ENCODE measurements at regions not wholly inside any gene's neighbourhood (a gene's known extent, or its start where the extent isn't known, plus 50 kb on each side); places are given as distances from the start of the nearest gene placed in this dataset.
"Not testable (repeated sequence)": the region's sequence is repeated elsewhere in the genome, so short reads cannot be mapped to it uniquely, and the experiment has no call there.

- not testable (repeated sequence) for H3K36me3 Mint-ChIP-seq; H3K27me3 Mint-ChIP-seq; H3K4me3 Mint-ChIP-seq; H3K27me3 ChIP-seq (ENCODE audit: control insufficient read depth, insufficient read depth, low read length); ATAC-seq (ENCODE audit: low read depth in 2 of 2); DNase-seq; H3K4me1 Mint-ChIP-seq; H3K4me1 ChIP-seq (ENCODE audit: control insufficient read depth, insufficient read depth, low read length, poor library complexity, severe bottlenecking); H3K27ac Mint-ChIP-seq; H3K27ac ChIP-seq (ENCODE audit: insufficient read depth, low read length, poor library complexity, severe bottlenecking); H3K9me3 Mint-ChIP-seq; H3K9me3 ChIP-seq (ENCODE audit: control insufficient read depth in 2 of 2, low read length in 2 of 2); H3K4me3 ChIP-seq (ENCODE audit: low read depth, low read length); H3K36me3 ChIP-seq (ENCODE audit: control insufficient read depth, insufficient read depth, low read length)
Observed at GRCh38 chr15:20279056-20279455, 262.5 kb downstream of the GOLGA6L6 start.

GRCh38 chr15:20278376-20278775, 263.2 kb downstream of the GOLGA6L6 start:
- H3K36me3 ChIP-seq (ENCODE audit: control insufficient read depth, insufficient read depth, low read length); H3K27me3 Mint-ChIP-seq; DNase-seq; H3K27ac Mint-ChIP-seq; H3K4me1 Mint-ChIP-seq; H3K27me3 ChIP-seq (ENCODE audit: control insufficient read depth, insufficient read depth, low read length); H3K4me3 Mint-ChIP-seq; H3K9me3 ChIP-seq (ENCODE audit: control insufficient read depth in 2 of 2, low read length in 2 of 2); H3K4me1 ChIP-seq (ENCODE audit: control insufficient read depth, insufficient read depth, low read length, poor library complexity, severe bottlenecking); ATAC-seq (ENCODE audit: low read depth in 2 of 2); H3K36me3 Mint-ChIP-seq; H3K27ac ChIP-seq (ENCODE audit: insufficient read depth, low read length, poor library complexity, severe bottlenecking); H3K4me3 ChIP-seq (ENCODE audit: low read depth, low read length); H3K9me3 Mint-ChIP-seq: not testable (repeated sequence)

GRCh38 chr15:20277451-20277850, 264.1 kb downstream of the GOLGA6L6 start:
- not testable (repeated sequence) for H3K27me3 ChIP-seq (ENCODE audit: control insufficient read depth, insufficient read depth, low read length); H3K27ac ChIP-seq (ENCODE audit: insufficient read depth, low read length, poor library complexity, severe bottlenecking); H3K4me3 Mint-ChIP-seq; H3K36me3 Mint-ChIP-seq; H3K36me3 ChIP-seq (ENCODE audit: control insufficient read depth, insufficient read depth, low read length); H3K27me3 Mint-ChIP-seq; H3K27ac Mint-ChIP-seq; H3K4me1 Mint-ChIP-seq; DNase-seq; ATAC-seq (ENCODE audit: low read depth in 2 of 2); H3K4me1 ChIP-seq (ENCODE audit: control insufficient read depth, insufficient read depth, low read length, poor library complexity, severe bottlenecking); H3K9me3 Mint-ChIP-seq; H3K9me3 ChIP-seq (ENCODE audit: control insufficient read depth in 2 of 2, low read length in 2 of 2); H3K4me3 ChIP-seq (ENCODE audit: low read depth, low read length)

GRCh38 chr15:20276312-20277114, 265.1 kb downstream of the GOLGA6L6 start:
- not testable (repeated sequence) for H3K36me3 ChIP-seq (ENCODE audit: control insufficient read depth, insufficient read depth, low read length); H3K4me3 Mint-ChIP-seq; H3K27me3 ChIP-seq (ENCODE audit: control insufficient read depth, insufficient read depth, low read length); DNase-seq; H3K4me3 ChIP-seq (ENCODE audit: low read depth, low read length); H3K9me3 ChIP-seq (ENCODE audit: control insufficient read depth in 2 of 2, low read length in 2 of 2); H3K36me3 Mint-ChIP-seq; H3K27me3 Mint-ChIP-seq; H3K27ac ChIP-seq (ENCODE audit: insufficient read depth, low read length, poor library complexity, severe bottlenecking); H3K9me3 Mint-ChIP-seq; H3K4me1 Mint-ChIP-seq; H3K27ac Mint-ChIP-seq; ATAC-seq (ENCODE audit: low read depth in 2 of 2); H3K4me1 ChIP-seq (ENCODE audit: control insufficient read depth, insufficient read depth, low read length, poor library complexity, severe bottlenecking)

- not testable (repeated sequence) for H3K27me3 Mint-ChIP-seq; H3K4me1 Mint-ChIP-seq; H3K27ac ChIP-seq (ENCODE audit: insufficient read depth, low read length, poor library complexity, severe bottlenecking); H3K4me1 ChIP-seq (ENCODE audit: control insufficient read depth, insufficient read depth, low read length, poor library complexity, severe bottlenecking); H3K4me3 Mint-ChIP-seq; H3K36me3 Mint-ChIP-seq; H3K27me3 ChIP-seq (ENCODE audit: control insufficient read depth, insufficient read depth, low read length); H3K9me3 Mint-ChIP-seq; H3K36me3 ChIP-seq (ENCODE audit: control insufficient read depth, insufficient read depth, low read length); ATAC-seq (ENCODE audit: low read depth in 2 of 2); H3K9me3 ChIP-seq (ENCODE audit: control insufficient read depth in 2 of 2, low read length in 2 of 2); DNase-seq; H3K4me3 ChIP-seq (ENCODE audit: low read depth, low read length); H3K27ac Mint-ChIP-seq
Observed at GRCh38 chr15:20275373-20275967, 266.1 kb downstream of the GOLGA6L6 start.

- Mint-ChIP-seq H3K36me3 (no peaks in the 10 kb centered on the region), H3K27me3 (no peaks in the 10 kb centered on the region), H3K4me1 (no peaks in the 10 kb centered on the region), H3K27ac (no peak overlapping the region), H3K4me3 (no peak overlapping the region), H3K9me3 (no peaks in the 10 kb centered on the region)
- H3K9me3 ChIP-seq (ENCODE audit: control insufficient read depth in 2 of 2, low read length in 2 of 2) = no peaks in the 10 kb centered on the region
- H3K27ac ChIP-seq (ENCODE audit: insufficient read depth, low read length, poor library complexity, severe bottlenecking) = no peak overlapping the region
- H3K27me3 ChIP-seq (ENCODE audit: control insufficient read depth, insufficient read depth, low read length) = no peaks in the 10 kb centered on the region
- no peak overlapping the region for H3K4me3 ChIP-seq (ENCODE audit: low read depth, low read length)
- H3K36me3 ChIP-seq (ENCODE audit: control insufficient read depth, insufficient read depth, low read length) = no peaks in the 10 kb centered on the region
- ATAC-seq (ENCODE audit: low read depth in 2 of 2) (no peak), DNase-seq (no peak)
- no peaks in the 10 kb centered on the region for H3K4me1 ChIP-seq (ENCODE audit: control insufficient read depth, insufficient read depth, low read length, poor library complexity, severe bottlenecking)
Observed at GRCh38 chr15:20272422-20273184, 269.0 kb downstream of the GOLGA6L6 start.

GRCh38 chr15:20271647-20272046, 270.0 kb downstream of the GOLGA6L6 start:
- Mint-ChIP-seq H3K27ac (no peak overlapping the region), H3K36me3 (no peaks in the 10 kb centered on the region), H3K27me3 (no peaks in the 10 kb centered on the region), H3K9me3 (no peaks in the 10 kb centered on the region), H3K4me3 (no peak overlapping the region), H3K4me1 (no peaks in the 10 kb centered on the region)
- no peak overlapping the region for H3K27ac ChIP-seq (ENCODE audit: insufficient read depth, low read length, poor library complexity, severe bottlenecking)
- H3K4me1 ChIP-seq (ENCODE audit: control insufficient read depth, insufficient read depth, low read length, poor library complexity, severe bottlenecking) = no peaks in the 10 kb centered on the region
- no peaks in the 10 kb centered on the region for H3K27me3 ChIP-seq (ENCODE audit: control insufficient read depth, insufficient read depth, low read length)
- ATAC-seq (ENCODE audit: low read depth in 2 of 2) (no peak), DNase-seq (no peak)
- H3K36me3 ChIP-seq (ENCODE audit: control insufficient read depth, insufficient read depth, low read length) = no peaks in the 10 kb centered on the region
- no peak overlapping the region for H3K4me3 ChIP-seq (ENCODE audit: low read depth, low read length)
- no peaks in the 10 kb centered on the region for H3K9me3 ChIP-seq (ENCODE audit: control insufficient read depth in 2 of 2, low read length in 2 of 2)

GRCh38 chr15:20269956-20270355, 271.6 kb downstream of the GOLGA6L6 start:
- H3K4me3 Mint-ChIP-seq; H3K9me3 Mint-ChIP-seq; H3K27ac ChIP-seq (ENCODE audit: insufficient read depth, low read length, poor library complexity, severe bottlenecking); H3K9me3 ChIP-seq (ENCODE audit: control insufficient read depth in 2 of 2, low read length in 2 of 2); H3K36me3 ChIP-seq (ENCODE audit: control insufficient read depth, insufficient read depth, low read length); H3K4me1 ChIP-seq (ENCODE audit: control insufficient read depth, insufficient read depth, low read length, poor library complexity, severe bottlenecking); H3K36me3 Mint-ChIP-seq; H3K27me3 Mint-ChIP-seq; DNase-seq; H3K27me3 ChIP-seq (ENCODE audit: control insufficient read depth, insufficient read depth, low read length); H3K4me1 Mint-ChIP-seq; H3K27ac Mint-ChIP-seq; H3K4me3 ChIP-seq (ENCODE audit: low read depth, low read length): not testable (repeated sequence)
- ATAC-seq (ENCODE audit: low read depth in 2 of 2) = peak in 1 of 2 donors; percentile 24
